T-cell (primary cell): ENCODE measurements at regions not wholly inside any gene's neighbourhood (a gene's known extent, or its start where the extent isn't known, plus 50 kb on each side); places are given as distances from the start of the nearest gene placed in this dataset.

Experiments
- ATAC-seq, 4 experiments: fragments of 200-7000 bp in 3 of 4; fragments of 150-1000 bp in 1 of 4; cut with Tn5 transposase; replicated peaks in 1 of 4; 1 replicate in 3 of 4; 2 replicates in 1 of 4; pipeline ENCODE4 v1.10.0; 2021; ENCODE audit warnings: moderate library complexity in 3 of 4, mild to moderate bottlenecking in 2 of 4, moderate number of reproducible peaks in 1 of 4
- CTCF ChIA-PET, 2 donors: fragments of 300-600 bp; sonication (Branson Sonifier 250); formaldehyde crosslinking; loops; one replicate each; lab custom pipeline; 2022; ENCODE audit warnings: antibody characterized with exemption in 2 of 2; lab: Charles Lee
- POLR2A ChIA-PET, 2 donors: fragments of 300-600 bp; sonication (Branson Sonifier 250); formaldehyde crosslinking; loops; one replicate each; lab custom pipeline; 2022; ENCODE audit warnings: antibody characterized with exemption in 2 of 2; lab: Charles Lee
- DNase-seq, 35 experiments: peaks; one replicate each; pipeline versions ENCODE4 v3.0.0 to v3.0.0-alpha.2; 2013 to 2023
- H3K27ac ChIP-seq: one replicate; pipeline ENCODE4 v1.5.1; 2013; ENCODE audit warnings: low read length
- H3K27me3 ChIP-seq, 2 experiments: replicated peaks in 1 of 2; 1 replicate in 1 of 2; 2 replicates in 1 of 2; pipeline versions ENCODE4 v1.6.1 to v1.7.0; 2013; ENCODE audit warnings: low read length in 1 of 2, mixed read lengths in 1 of 2; ENCODE audit not compliant: control insufficient read depth in 2 of 2, insufficient read depth in 2 of 2; ENCODE audit errors: extremely low read depth in 1 of 2
- H3K36me3 ChIP-seq, 2 donors: 1 replicate in 1 of 2; 2 replicates in 1 of 2; pipeline versions ENCODE4 v1.6.1 to v1.7.0; 2013; ENCODE audit warnings: low read length in 1 of 2; ENCODE audit not compliant: control insufficient read depth in 2 of 2, insufficient read depth in 1 of 2; ENCODE audit errors: extremely low read depth in 1 of 2
- H3K4me1 ChIP-seq, 2 experiments: 1 replicate in 1 of 2; 2 replicates in 1 of 2; pipeline versions ENCODE4 v1.6.1 to v1.7.0; 2013; ENCODE audit warnings: low read length in 2 of 2, mixed read lengths in 1 of 2; ENCODE audit not compliant: insufficient read depth in 2 of 2, control insufficient read depth in 1 of 2; ENCODE audit errors: extremely low read depth in 1 of 2
- H3K4me3 ChIP-seq, 2 donors: 1 replicate in 1 of 2; 2 replicates in 1 of 2; pipeline versions ENCODE4 v1.5.1 to v1.7.0; 2013; ENCODE audit warnings: mild to moderate bottlenecking in 2 of 2, low read length in 1 of 2, moderate library complexity in 1 of 2; ENCODE audit not compliant: control insufficient read depth in 1 of 2; ENCODE audit errors: extremely low read depth in 1 of 2
- H3K9me3 ChIP-seq: 2 replicates; pipeline ENCODE4 v1.7.0; 2013
- H3K27ac Mint-ChIP-seq, 2 donors: one replicate each; pipeline ENCODE4 v1.8.0; 2020 to 2021; ENCODE audit warnings: mild to moderate bottlenecking in 2 of 2, mixed read lengths in 2 of 2
- H3K27me3 Mint-ChIP-seq, 2 donors: one replicate each; pipeline ENCODE4 v1.8.0; 2021 to 2022; ENCODE audit warnings: mixed read lengths in 2 of 2
- H3K36me3 Mint-ChIP-seq: one replicate; pipeline ENCODE4 v1.8.0; 2021; ENCODE audit warnings: mixed read lengths
- H3K4me1 Mint-ChIP-seq, 3 donors: one replicate each; pipeline ENCODE4 v1.8.0; 2020 to 2022; ENCODE audit warnings: mixed read lengths in 3 of 3, mild to moderate bottlenecking in 1 of 3
- H3K4me3 Mint-ChIP-seq, 3 donors: one replicate each; pipeline ENCODE4 v1.8.0; 2020 to 2022; ENCODE audit warnings: mild to moderate bottlenecking in 3 of 3, mixed read lengths in 3 of 3, moderate library complexity in 3 of 3
- H3K9me3 Mint-ChIP-seq, 3 donors: one replicate each; pipeline ENCODE4 v1.8.0; 2020 to 2022; ENCODE audit warnings: mixed read lengths in 3 of 3
- WGBS: methylation state at CpG from one replicate; pipeline ENCODE4 v1.1.5; 2013; ENCODE audit warnings: missing lambda C conversion rate; ENCODE audit not compliant: insufficient coverage; 5-methylcytosine and 5-hydroxymethylcytosine counted together

GRCh38 chr4:56746639-56747038 lies 65.5 kb upstream of the HOPX start:
- no peaks in the 10 kb centered on the region for H3K27me3 ChIP-seq
- no peak for ATAC-seq
- Mint-ChIP-seq H3K27me3 (no peaks in the 10 kb centered on the region), H3K4me1 (peaks cover 0 to 18% (median 15%) of the 10 kb centered on the region in 3 donors), H3K36me3 (no peaks in the 10 kb centered on the region), H3K4me3 (no peak overlapping the region), H3K9me3 (no peaks in the 10 kb centered on the region), H3K27ac (no peak overlapping the region)
- ChIA-PET CTCF (no interaction called here), POLR2A (no interaction called here)
- no peak overlapping the region for H3K4me3 ChIP-seq
- no peak for DNase-seq
- no peaks in the 10 kb centered on the region for H3K36me3 ChIP-seq
- 88% methylated on average over 5 of the region's 5 CpGs for WGBS
- H3K27ac ChIP-seq, result no peak overlapping the region
- no peaks in the 10 kb centered on the region for H3K9me3 ChIP-seq
- H3K4me1 ChIP-seq, result no peaks in the 10 kb centered on the region

- Histone ChIP-seq H3K9me3 (no peaks in the 10 kb centered on the region), H3K4me3 (no peak overlapping the region), H3K27me3 (no peaks in the 10 kb centered on the region), H3K4me1 (no peaks in the 10 kb centered on the region), H3K36me3 (no peaks in the 10 kb centered on the region), H3K27ac (no peak overlapping the region)
- Mint-ChIP-seq H3K27me3 (no peaks in the 10 kb centered on the region), H3K36me3 (no peaks in the 10 kb centered on the region), H3K9me3 (no peaks in the 10 kb centered on the region), H3K4me1 (peaks cover 0 to 11% (median 8%) of the 10 kb centered on the region in 3 donors), H3K27ac (no peak overlapping the region), H3K4me3 (no peak overlapping the region)
- no peak for DNase-seq
- WGBS, result 100% methylated on average over 1 of the region's 2 CpGs
- ATAC-seq, result no peak
- ChIA-PET POLR2A (interaction anchor here in 1 of 2 donors (0.6 kb wide), 1 partner anchor 20 kb away, joined by 3 read pairs; no protein-coding TSS in a partner anchor), CTCF (no interaction called here)
Measured at GRCh38 chr4:56745042-56745441, 63.9 kb upstream of the HOPX start.

GRCh38 chr4:56744030-56744429 lies 62.9 kb upstream of the HOPX start:
- no peak overlapping the region for H3K27ac Mint-ChIP-seq
- H3K36me3 ChIP-seq, result no peaks in the 10 kb centered on the region
- peaks cover 0 to 11% (median 8%) of the 10 kb centered on the region in 3 donors for H3K4me1 Mint-ChIP-seq
- no peaks in the 10 kb centered on the region for H3K36me3 Mint-ChIP-seq
- H3K9me3 Mint-ChIP-seq, result no peaks in the 10 kb centered on the region
- ATAC-seq (no peak), DNase-seq (no peak)
- H3K4me3 Mint-ChIP-seq, result no peak overlapping the region
- WGBS, result no CpG with 5 or more reads among the region's 1 CpG
- H3K27ac ChIP-seq, result no peak overlapping the region
- H3K9me3 ChIP-seq, result no peaks in the 10 kb centered on the region
- CTCF ChIA-PET, result no interaction called here
- no peaks in the 10 kb centered on the region for H3K27me3 ChIP-seq
- no peaks in the 10 kb centered on the region for H3K4me1 ChIP-seq
- POLR2A ChIA-PET, result interaction anchor here in 1 of 2 donors (1.2 kb wide), 1 partner anchor 14 kb away, joined by 3 read pairs; no protein-coding TSS in a partner anchor
- H3K27me3 Mint-ChIP-seq, result peaks cover 0 to 2% of the 10 kb centered on the region in 2 donors
- no peak overlapping the region for H3K4me3 ChIP-seq

GRCh38 chr4:56743550-56743949 lies 62.5 kb upstream of the HOPX start:
- no peak overlapping the region for H3K4me3 ChIP-seq
- no peaks in the 10 kb centered on the region for H3K9me3 ChIP-seq
- CTCF ChIA-PET, result no interaction called here
- Mint-ChIP-seq H3K27me3 (peaks cover 0 to 2% of the 10 kb centered on the region in 2 donors), H3K36me3 (no peaks in the 10 kb centered on the region), H3K4me3 (no peak overlapping the region), H3K9me3 (no peaks in the 10 kb centered on the region), H3K27ac (no peak overlapping the region), H3K4me1 (peaks cover 0 to 14% (median 8%) of the 10 kb centered on the region in 3 donors)
- no peak for DNase-seq
- H3K36me3 ChIP-seq, result no peaks in the 10 kb centered on the region
- no peaks in the 10 kb centered on the region for H3K4me1 ChIP-seq
- POLR2A ChIA-PET, result interaction anchor here in 1 of 2 donors (1.2 kb wide), 1 partner anchor 15 kb away, joined by 3 read pairs; no protein-coding TSS in a partner anchor
- no peaks in the 10 kb centered on the region for H3K27me3 ChIP-seq
- no CpG with 5 or more reads among the region's 1 CpG for WGBS
- ATAC-seq, result no peak
- no peak overlapping the region for H3K27ac ChIP-seq

GRCh38 chr4:56742080-56742871 lies 61.2 kb upstream of the HOPX start:
- H3K27ac Mint-ChIP-seq, result no peak overlapping the region
- H3K27me3 ChIP-seq, result no peaks in the 10 kb centered on the region
- H3K4me1 ChIP-seq, result no peaks in the 10 kb centered on the region
- H3K4me1 Mint-ChIP-seq, result peaks cover 0 to 18% (median 8%) of the 10 kb centered on the region in 3 donors
- H3K4me3 ChIP-seq, result no peak overlapping the region
- no peak overlapping the region for H3K27ac ChIP-seq
- DNase-seq (no peak), ATAC-seq (no peak)
- H3K36me3 ChIP-seq, result no peaks in the 10 kb centered on the region
- no peaks in the 10 kb centered on the region for H3K9me3 Mint-ChIP-seq
- no peak overlapping the region for H3K4me3 Mint-ChIP-seq
- POLR2A ChIA-PET, result no interaction called here
- H3K36me3 Mint-ChIP-seq, result no peaks in the 10 kb centered on the region
- no peaks in the 10 kb centered on the region for H3K9me3 ChIP-seq
- WGBS, result no CpG with 5 or more reads among the region's 8 CpGs
- CTCF ChIA-PET, result no interaction called here
- peaks cover 0 to 2% of the 10 kb centered on the region in 2 donors for H3K27me3 Mint-ChIP-seq

- no peak overlapping the region for H3K27ac ChIP-seq
- WGBS, result no CpG with 5 or more reads among the region's 1 CpG
- Mint-ChIP-seq H3K4me1 (peaks cover 0 to 18% (median 8%) of the 10 kb centered on the region in 3 donors), H3K4me3 (no peak overlapping the region), H3K36me3 (no peaks in the 10 kb centered on the region), H3K27me3 (peaks cover 0 to 2% of the 10 kb centered on the region in 2 donors), H3K9me3 (no peaks in the 10 kb centered on the region), H3K27ac (no peak overlapping the region)
- CTCF ChIA-PET, result no interaction called here
- H3K36me3 ChIP-seq, result no peaks in the 10 kb centered on the region
- POLR2A ChIA-PET, result no interaction called here
- H3K4me1 ChIP-seq, result no peaks in the 10 kb centered on the region
- no peak for ATAC-seq
- H3K27me3 ChIP-seq, result no peaks in the 10 kb centered on the region
- DNase-seq, result no peak
- no peaks in the 10 kb centered on the region for H3K9me3 ChIP-seq
- no peak overlapping the region for H3K4me3 ChIP-seq
Measured at GRCh38 chr4:56741595-56741994, 60.5 kb upstream of the HOPX start.
